GM10248 (cell line): ENCODE measurements at regions not wholly inside any gene's neighbourhood (a gene's known extent, or its start where the extent isn't known, plus 50 kb on each side); places are given as distances from the start of the nearest gene placed in this dataset.

Experiments used
- CTCF ChIA-PET: fragments of 300-600 bp; sonication (Branson Sonifier 250); formaldehyde crosslinking; extraction: SDS; loops from one replicate; lab custom pipeline; 2021; ENCODE audit warnings: antibody characterized with exemption; lab: Yijun Ruan, JAX
- POLR2A ChIA-PET: fragments of 350-650 bp; sonication (Branson Sonifier 250); formaldehyde crosslinking; extraction: SDS; loops from one replicate; lab custom pipeline; 2020; ENCODE audit warnings: antibody characterized with exemption; lab: Yijun Ruan, JAX
- DNase-seq: peaks from one replicate; pipeline ENCODE4 v3.0.0; 2012; ENCODE audit errors: extremely low spot score
- CTCF ChIP-seq: IDR thresholded peaks from 2 replicates; pipeline ENCODE4 v1.5.1; 2012; ENCODE audit warnings: mild to moderate bottlenecking, low read depth; ENCODE audit errors: extremely low read depth, missing control alignments, control extremely low read depth

- CTCF ChIA-PET: interaction anchor here (1.7 kb wide), 1 partner anchor 13 kb away, joined by 7 read pairs; no protein-coding TSS in a partner anchor
These were observed 1117.0 kb upstream of the LRRTM3 start for GRCh38 chr10:65808687-65809333.

GRCh38 chr10:65811931-65812525 is 1113.8 kb upstream of the LRRTM3 start:
- TF ChIP-seq CTCF: no peak
- no peak for DNase-seq
- ChIA-PET POLR2A (no interaction called here), CTCF (no interaction called here)

More at GRCh38 chr10:65808687-65809333, 1117.0 kb upstream of the LRRTM3 start:
- POLR2A ChIA-PET: no interaction called here
- no peak for DNase-seq
- TF ChIP-seq CTCF: no peak

GRCh38 chr10:65816536-65816935 is 1109.3 kb upstream of the LRRTM3 start:
- ChIA-PET CTCF (no interaction called here), POLR2A (no interaction called here)

GRCh38 chr10:65818990-65819389 is 1106.8 kb upstream of the LRRTM3 start:
- POLR2A ChIA-PET: no interaction called here
- CTCF ChIA-PET: no interaction called here
- TF ChIP-seq CTCF: no peak
- DNase-seq: no peak

More at GRCh38 chr10:65816536-65816935, 1109.3 kb upstream of the LRRTM3 start:
- no peak for TF ChIP-seq CTCF
- DNase-seq: no peak

- TF ChIP-seq CTCF: no peak
- DNase-seq: no peak
- POLR2A ChIA-PET: no interaction called here
- CTCF ChIA-PET: no interaction called here
These were observed 1098.5 kb upstream of the LRRTM3 start for GRCh38 chr10:65827359-65827758.

GRCh38 chr10:65838811-65839210 is 1087.0 kb upstream of the LRRTM3 start:
- ChIA-PET POLR2A (no interaction called here), CTCF (no interaction called here)
- no peak for DNase-seq
- TF ChIP-seq CTCF: no peak

- no peak for DNase-seq
- POLR2A ChIA-PET: no interaction called here
- CTCF ChIA-PET: no interaction called here
- no peak for TF ChIP-seq CTCF
These were observed 1082.6 kb upstream of the LRRTM3 start for GRCh38 chr10:65843203-65843602.
